Frontal cortex (tissue), 3 donors: ENCODE measurements at regions not wholly inside any gene's neighbourhood (a gene's known extent, or its start where the extent isn't known, plus 50 kb on each side); places are given as distances from the start of the nearest gene placed in this dataset.
"Not testable (repeated sequence)": the region's sequence is repeated elsewhere in the genome, so short reads cannot be mapped to it uniquely, and the experiment has no call there.

ENCODE experiments used
- DNase-seq, 2 donors: peaks; one replicate each; pipeline ENCODE4 v3.0.0; 2012; ENCODE audit warnings: low spot score in 2 of 2
- FAIRE-seq: peaks from 2 replicates; lab custom pipeline; 2012; peaks lifted over from hg19 to GRCh38; lab: Jason Lieb, UNC
- donor health status: control.
- donor health status: control.
- donor health status: control.

- no peak for FAIRE-seq
- no peak for DNase-seq
Measured at GRCh38 chr2:116487336-116487735, 1327.2 kb upstream of the DDX18 start.

GRCh38 chr2:116489292-116489691 lies 1325.2 kb upstream of the DDX18 start:
- no peak for FAIRE-seq

GRCh38 chr2:116489944-116490343 lies 1324.5 kb upstream of the DDX18 start:
- DNase-seq = no peak
- no peak for FAIRE-seq

More at GRCh38 chr2:116489292-116489691, 1325.2 kb upstream of the DDX18 start:
- no peak for DNase-seq

- no peak for FAIRE-seq
Measured at GRCh38 chr2:116490511-116491145, 1323.9 kb upstream of the DDX18 start.

GRCh38 chr2:116491292-116491691 lies 1323.2 kb upstream of the DDX18 start:
- FAIRE-seq (no peak), DNase-seq (no peak)

More at GRCh38 chr2:116490511-116491145, 1323.9 kb upstream of the DDX18 start:
- no peak for DNase-seq

- DNase-seq (no peak), FAIRE-seq (no peak)
Measured at GRCh38 chr2:116499389-116499788, 1315.1 kb upstream of the DDX18 start.

GRCh38 chr2:116510117-116510671 lies 1304.3 kb upstream of the DDX18 start:
- DNase-seq (no peak), FAIRE-seq (no peak)

- no peak for DNase-seq
- no peak for FAIRE-seq
Measured at GRCh38 chr2:116511426-116511825, 1303.1 kb upstream of the DDX18 start.

GRCh38 chr2:116513991-116514390 lies 1300.5 kb upstream of the DDX18 start:
- FAIRE-seq (no peak), DNase-seq (no peak)

GRCh38 chr2:116517936-116518335 lies 1296.6 kb upstream of the DDX18 start:
- FAIRE-seq (no peak), DNase-seq (no peak)

- DNase-seq (no peak), FAIRE-seq (no peak)
Measured at GRCh38 chr2:116537811-116538210, 1276.7 kb upstream of the DDX18 start.

GRCh38 chr2:116545286-116546068 lies 1269.0 kb upstream of the DDX18 start:
- DNase-seq (no peak), FAIRE-seq (no peak)

GRCh38 chr2:116552738-116553419 lies 1261.6 kb upstream of the DDX18 start:
- FAIRE-seq, DNase-seq: not testable (repeated sequence)

GRCh38 chr2:116580209-116580608 lies 1234.3 kb upstream of the DDX18 start:
- no peak for FAIRE-seq

GRCh38 chr2:116582850-116583249 lies 1231.6 kb upstream of the DDX18 start:
- FAIRE-seq = no peak

More at GRCh38 chr2:116580209-116580608, 1234.3 kb upstream of the DDX18 start:
- no peak for DNase-seq

GRCh38 chr2:116585669-116586327 lies 1228.7 kb upstream of the DDX18 start:
- DNase-seq (no peak), FAIRE-seq (no peak)

More at GRCh38 chr2:116582850-116583249, 1231.6 kb upstream of the DDX18 start:
- no peak for DNase-seq

GRCh38 chr2:116586328-116586689 lies 1228.2 kb upstream of the DDX18 start:
- FAIRE-seq (no peak), DNase-seq (no peak)
